SK-N-MC (cell line): ENCODE measurements at regions not wholly inside any gene's neighbourhood (a gene's known extent, or its start where the extent isn't known, plus 50 kb on each side); places are given as distances from the start of the nearest gene placed in this dataset.

Source experiments
- EZH2 ChIP-seq: fragments of 200-600 bp; sonication (generic); IDR thresholded peaks from one replicate; pipeline ENCODE4 v1.6.1; 2017; ENCODE audit warnings: antibody characterized with exemption
- POLR2AphosphoS5 ChIP-seq: IDR thresholded peaks from 2 replicates; pipeline ENCODE4 v1.6.1; 2012; ENCODE audit warnings: mild to moderate bottlenecking, low read depth, low read length, borderline replicate concordance

- TF ChIP-seq EZH2 (no peak), POLR2AphosphoS5 (no peak)
Measured at GRCh38 chr7:145557805-145558204, 558.8 kb upstream of the CNTNAP2 start.
